ENCODE measurements at regions not wholly inside any gene's neighbourhood (a gene's known extent, or its start where the extent isn't known, plus 50 kb on each side); places are given as distances from the start of the nearest gene placed in this dataset.

GRCh38 chr12:124213666-124214347 is 81.1 kb upstream of the RFLNA start:
- no peak overlapping the region for H3K9ac ChIP-seq (ENCODE audit: low read length)
- peaks cover 4 to 10% of the 10 kb centered on the region in 2 experiments; a peak in 2 of 4 replicates for H3K9me3 ChIP-seq (ENCODE audit: control insufficient read depth in 1 of 2, insufficient read depth in 1 of 2, low read depth in 1 of 2, low read length in 2 of 2)
- no peaks in the 10 kb centered on the region for H3K36me3 ChIP-seq (ENCODE audit: control insufficient read depth in 1 of 2, insufficient read depth in 2 of 2, low read length in 2 of 2)
- intact Hi-C loops (cut with micrococcal nuclease), result no loop called here
- H2AFZ ChIP-seq (ENCODE audit: low read depth, low read length, poor library complexity, severe bottlenecking), result no peak overlapping the region
- no peaks in the 10 kb centered on the region for H3K4me1 ChIP-seq (ENCODE audit: control insufficient read depth in 1 of 2, insufficient read depth in 2 of 2, low read length in 2 of 2)
- no peaks in the 10 kb centered on the region for H4K20me1 ChIP-seq (ENCODE audit: insufficient read depth)
- no peak overlapping the region for H3K4me2 ChIP-seq (ENCODE audit: low read length)
- no TSS peak for BruUV-seq (replicated peaks)
- H3K4me3 ChIP-seq (replicated peaks in 1 of 2; ENCODE audit: low read depth in 1 of 2, low read length in 2 of 2), result no peak overlapping the region
- H3K27ac ChIP-seq (ENCODE audit: low read depth, low read length), result no peak overlapping the region
- H3K9me2 ChIP-seq (ENCODE audit: insufficient read depth), result no peaks in the 10 kb centered on the region
- no peak for ATAC-seq
- RAD21 ChIA-PET (ENCODE audit: low non-redundant PET in 1 of 2, low total read pairs in 2 of 2, uncharacterized antibody in 2 of 2, unreplicated experiment in 2 of 2), result no interaction called here
- DNase-seq (ENCODE audit: low read depth, low spot score), result no peak
- POLR2A ChIA-PET, result no interaction called here
- CTCF ChIA-PET, result no interaction called here
- TF ChIP-seq ZFX (IDR thresholded peaks at IDR 0.05), result no peak
- no peak for TF ChIP-seq CTCF (IDR thresholded peaks at IDR 0.05 in 2 of 3, conservative IDR thresholded peaks at IDR 0.05 in 1 of 3; ENCODE audit: borderline replicate concordance in 1 of 3, insufficient read depth in 1 of 3, low read depth in 2 of 3, low read length in 2 of 3)
- no peak for TF ChIP-seq REST (IDR thresholded peaks at IDR 0.05; ENCODE audit: low read depth)
- no peaks in the 10 kb centered on the region for H3K79me2 ChIP-seq (ENCODE audit: insufficient read depth, low read length)
- no peaks in the 10 kb centered on the region for H3K27me3 ChIP-seq (ENCODE audit: insufficient read depth, low read length)
